HepG2 (cell line): ENCODE measurements at regions not wholly inside any gene's neighbourhood (a gene's known extent, or its start where the extent isn't known, plus 50 kb on each side); places are given as distances from the start of the nearest gene placed in this dataset.

Source experiments
- CREB1 ChIP-seq, 2 experiments: fragments of 450-650 bp in 1 of 2; IDR thresholded peaks; 2 replicates each; pipeline ENCODE4 v1.6.1; 2016 to 2017; ENCODE audit warnings: control low read depth in 1 of 2, mild to moderate bottlenecking in 1 of 2, missing compliant biosample characterization in 1 of 2, missing genetic modification characterization in 1 of 2
- MAF1 ChIP-seq: sonication (generic); formaldehyde crosslinking; IDR thresholded peaks from 2 replicates; pipeline ENCODE4 v1.5.0; 2020; ENCODE audit warnings: missing genetic modification reagents, borderline replicate concordance
- MAZ ChIP-seq, 2 experiments: sonication (generic) in 1 of 2; formaldehyde crosslinking in 1 of 2; IDR thresholded peaks; 2 replicates each; pipeline versions ENCODE4 v1.5.0 to v1.6.1; 2012 to 2020; ENCODE audit warnings: low read depth in 2 of 2, mild to moderate bottlenecking in 2 of 2, borderline replicate concordance in 1 of 2, improper control_type of control experiment in 1 of 2, low read length in 1 of 2, missing genetic modification reagents in 1 of 2, moderate library complexity in 1 of 2
- NCOR1 ChIP-seq: fragments of 200-600 bp; sonication (generic); IDR thresholded peaks from 2 replicates; pipeline ENCODE4 v1.7.0; 2017; ENCODE audit warnings: antibody characterized with exemption, low read length, borderline replicate concordance
- NFIC ChIP-seq: IDR thresholded peaks from 2 replicates; pipeline ENCODE4 v1.6.1; 2012; ENCODE audit warnings: mild to moderate bottlenecking, low read length, inconsistent platforms
- SALL2 ChIP-seq: sonication (generic); formaldehyde crosslinking; IDR thresholded peaks from 2 replicates; pipeline ENCODE4 v1.8.1; 2023; ENCODE audit warnings: mild to moderate bottlenecking, missing genetic modification reagents, inconsistent platforms
- ZBTB7B ChIP-seq: sonication (generic); formaldehyde crosslinking; IDR thresholded peaks from 2 replicates; pipeline ENCODE4 v1.4.0; 2020; ENCODE audit warnings: missing genetic modification reagents
- ZNF563 ChIP-seq: sonication (generic); formaldehyde crosslinking; IDR thresholded peaks from 2 replicates; pipeline ENCODE4 v1.8.0; 2022; ENCODE audit warnings: mild to moderate bottlenecking, moderate library complexity, missing genetic modification reagents
- ZNF674 ChIP-seq: sonication (generic); formaldehyde crosslinking; IDR thresholded peaks from 2 replicates; pipeline ENCODE4 v1.5.0; 2020; ENCODE audit warnings: low read depth, mild to moderate bottlenecking, missing genetic modification reagents
- TF ChIP-seq, protein P1 (sequence below): sonication (generic); formaldehyde crosslinking; IDR thresholded peaks from 2 replicates; pipeline ENCODE4 v1.5.0; 2020; ENCODE audit warnings: mild to moderate bottlenecking, missing genetic modification reagents, moderate library complexity
- TF ChIP-seq, protein P2 (sequence below): sonication (generic); formaldehyde crosslinking; conservative IDR thresholded peaks from 2 replicates; pipeline ENCODE4 v1.5.0; 2020; ENCODE audit warnings: missing genetic modification reagents

DNA sequence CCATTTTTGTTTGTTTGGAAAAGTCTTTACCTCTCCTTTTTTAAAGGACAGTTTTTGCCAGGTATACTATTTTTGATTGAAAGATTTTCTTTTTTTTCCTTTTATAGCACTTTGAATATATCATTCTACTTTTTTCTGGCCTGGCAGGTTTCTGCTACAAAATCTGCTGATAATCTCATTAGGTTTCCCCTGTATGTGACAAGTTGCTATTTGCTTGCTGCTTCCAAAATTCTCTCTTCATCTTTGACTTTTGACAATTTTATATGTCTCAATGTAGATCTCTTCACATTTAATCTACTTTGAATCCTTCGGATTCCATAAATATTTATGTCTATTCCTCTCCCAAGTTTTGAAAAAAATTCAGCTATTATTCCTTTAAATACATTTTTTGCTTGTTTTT, 838.5 kb downstream of the IGSF11 start:
- TF ChIP-seq, protein P1, sequence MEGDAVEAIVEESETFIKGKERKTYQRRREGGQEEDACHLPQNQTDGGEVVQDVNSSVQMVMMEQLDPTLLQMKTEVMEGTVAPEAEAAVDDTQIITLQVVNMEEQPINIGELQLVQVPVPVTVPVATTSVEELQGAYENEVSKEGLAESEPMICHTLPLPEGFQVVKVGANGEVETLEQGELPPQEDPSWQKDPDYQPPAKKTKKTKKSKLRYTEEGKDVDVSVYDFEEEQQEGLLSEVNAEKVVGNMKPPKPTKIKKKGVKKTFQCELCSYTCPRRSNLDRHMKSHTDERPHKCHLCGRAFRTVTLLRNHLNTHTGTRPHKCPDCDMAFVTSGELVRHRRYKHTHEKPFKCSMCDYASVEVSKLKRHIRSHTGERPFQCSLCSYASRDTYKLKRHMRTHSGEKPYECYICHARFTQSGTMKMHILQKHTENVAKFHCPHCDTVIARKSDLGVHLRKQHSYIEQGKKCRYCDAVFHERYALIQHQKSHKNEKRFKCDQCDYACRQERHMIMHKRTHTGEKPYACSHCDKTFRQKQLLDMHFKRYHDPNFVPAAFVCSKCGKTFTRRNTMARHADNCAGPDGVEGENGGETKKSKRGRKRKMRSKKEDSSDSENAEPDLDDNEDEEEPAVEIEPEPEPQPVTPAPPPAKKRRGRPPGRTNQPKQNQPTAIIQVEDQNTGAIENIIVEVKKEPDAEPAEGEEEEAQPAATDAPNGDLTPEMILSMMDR = no peak
- TF ChIP-seq CREB1 (IDR thresholded peaks at IDR 0.05) (no peak), CREB1 (CRISPR knock-in tag; IDR thresholded peaks at IDR 0.05) (no peak), NFIC (no peak), ZNF674 (CRISPR knock-in tag) (no peak), MAZ (IDR thresholded peaks at IDR 0.05; ENCODE audit: borderline replicate concordance, low read depth, low read length) (no peak), MAZ (CRISPR knock-in tag; IDR thresholded peaks at IDR 0.05; ENCODE audit: low read depth) (no peak), SALL2 (CRISPR knock-in tag) (no peak), ZBTB7B (CRISPR knock-in tag) (no peak), NCOR1 (no peak), MAF1 (CRISPR knock-in tag) (no peak), ZNF563 (no peak)
- TF ChIP-seq, protein P2, sequence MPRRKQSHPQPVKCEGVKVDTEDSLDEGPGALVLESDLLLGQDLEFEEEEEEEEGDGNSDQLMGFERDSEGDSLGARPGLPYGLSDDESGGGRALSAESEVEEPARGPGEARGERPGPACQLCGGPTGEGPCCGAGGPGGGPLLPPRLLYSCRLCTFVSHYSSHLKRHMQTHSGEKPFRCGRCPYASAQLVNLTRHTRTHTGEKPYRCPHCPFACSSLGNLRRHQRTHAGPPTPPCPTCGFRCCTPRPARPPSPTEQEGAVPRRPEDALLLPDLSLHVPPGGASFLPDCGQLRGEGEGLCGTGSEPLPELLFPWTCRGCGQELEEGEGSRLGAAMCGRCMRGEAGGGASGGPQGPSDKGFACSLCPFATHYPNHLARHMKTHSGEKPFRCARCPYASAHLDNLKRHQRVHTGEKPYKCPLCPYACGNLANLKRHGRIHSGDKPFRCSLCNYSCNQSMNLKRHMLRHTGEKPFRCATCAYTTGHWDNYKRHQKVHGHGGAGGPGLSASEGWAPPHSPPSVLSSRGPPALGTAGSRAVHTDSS (CRISPR knock-in tag) = no peak
